K562 (cell line): ENCODE measurements at regions not wholly inside any gene's neighbourhood (a gene's known extent, or its start where the extent isn't known, plus 50 kb on each side); places are given as distances from the start of the nearest gene placed in this dataset.

Source experiments
- ATAC-seq: fragments of 200-7000 bp; cut with Tn5 transposase; 3 replicates; pipeline ENCODE4 v1.9.1; 2020; ENCODE audit warnings: moderate library complexity
- BruUV-seq: library from RNA; stranded (reverse); fragments of 400-500 nt; replicated peaks from 2 replicates; lab custom pipeline; 2021; lab: Mats Ljungman, UMichigan
- CTCF ChIA-PET: fragments of 300-600 bp; formaldehyde crosslinking; extraction: SDS; loops from one replicate; lab custom pipeline; 2021; ENCODE audit warnings: low intra/inter-chr PET ratio; lab: Yijun Ruan, JAX
- POLR2A ChIA-PET: fragments of 300-600, 350-650 bp; sonication (Branson Sonifier 250); formaldehyde crosslinking; extraction: SDS; loops from one replicate; lab custom pipeline; 2021; ENCODE audit warnings: antibody characterized with exemption, inconsistent platforms; lab: Yijun Ruan, JAX
- DNase-seq, 4 experiments: peaks; one replicate each; pipeline versions ENCODE4 v3.0.0 to v3.0.0-alpha.2; 2011 to 2018; ENCODE audit warnings: low spot score in 3 of 4, mixed read lengths in 3 of 4; ENCODE audit errors: extremely low read depth in 1 of 4
- FAIRE-seq: peaks from 2 replicates; lab custom pipeline; 2011; peaks lifted over from hg19 to GRCh38; lab: Jason Lieb, UNC
- H2AFZ ChIP-seq: 2 replicates; pipeline ENCODE4 v1.6.0; 2011; ENCODE audit warnings: low read depth, low read length, control low read depth, inconsistent platforms
- H3K27ac ChIP-seq: fragments of 200-600 bp; 3 replicates; pipeline ENCODE4 v1.8.0; 2011; ENCODE audit warnings: low read depth, mild to moderate bottlenecking, control low read depth, inconsistent platforms, low read length, moderate library complexity, mixed read lengths; ENCODE audit errors: extremely low read depth
- H3K27me3 ChIP-seq, 2 experiments: fragments of 300-600 bp in 1 of 2; 2 replicates in 1 of 2; 3 replicates in 1 of 2; pipeline versions ENCODE4 v1.6.0 to v1.8.0; 2011; ENCODE audit warnings: inconsistent platforms in 2 of 2, low read length in 2 of 2, mild to moderate bottlenecking in 1 of 2, mixed read lengths in 1 of 2, moderate library complexity in 1 of 2; ENCODE audit not compliant: control insufficient read depth in 2 of 2, insufficient read depth in 2 of 2
- H3K36me3 ChIP-seq: fragments of 300-600 bp; 3 replicates; pipeline ENCODE4 v1.8.0; 2011; ENCODE audit warnings: mild to moderate bottlenecking, low read length, inconsistent platforms; ENCODE audit not compliant: control insufficient read depth, insufficient read depth
- H3K4me1 ChIP-seq, 2 experiments: fragments of 200-600 bp in 1 of 2; replicated peaks in 1 of 2; 2 replicates in 1 of 2; 3 replicates in 1 of 2; pipeline versions ENCODE4 v1.5.1 to v1.8.0; 2011; ENCODE audit warnings: inconsistent platforms in 2 of 2, low read length in 2 of 2, mild to moderate bottlenecking in 1 of 2, mixed read lengths in 1 of 2, moderate library complexity in 1 of 2; ENCODE audit not compliant: control insufficient read depth in 2 of 2, insufficient read depth in 2 of 2
- H3K4me2 ChIP-seq: 2 replicates; pipeline ENCODE4 v1.6.1; 2011; ENCODE audit warnings: low read length, control low read depth, inconsistent platforms, mixed read lengths; ENCODE audit not compliant: insufficient read depth
- H3K4me3 ChIP-seq: fragments of 200-600 bp; sonication (generic), shearing (Covaris generic); 2 replicates; pipeline ENCODE4 v1.5.1; 2016; ENCODE audit warnings: control low read depth, inconsistent platforms
- H3K79me2 ChIP-seq: fragments of 200-600 bp; 3 replicates; pipeline ENCODE4 v1.8.0; 2011; ENCODE audit warnings: low read length, inconsistent platforms; ENCODE audit not compliant: control insufficient read depth, insufficient read depth
- H3K9ac ChIP-seq, 2 experiments: 2 replicates each; pipeline versions ENCODE4 v1.6.0 to v1.6.1; 2011; ENCODE audit warnings: low read depth in 2 of 2, low read length in 2 of 2, control low read depth in 1 of 2, inconsistent platforms in 1 of 2, mild to moderate bottlenecking in 1 of 2, mixed read lengths in 1 of 2; ENCODE audit not compliant: insufficient read depth in 1 of 2
- H3K9me1 ChIP-seq: one replicate; pipeline ENCODE4 v1.6.0; 2011; ENCODE audit warnings: inconsistent platforms, mild to moderate bottlenecking, low read length, moderate library complexity; ENCODE audit not compliant: control insufficient read depth, insufficient read depth
- H3K9me3 ChIP-seq: replicated peaks from 2 replicates; pipeline ENCODE4 v1.5.1; 2011; ENCODE audit warnings: low read depth, low read length, inconsistent platforms; ENCODE audit not compliant: control insufficient read depth, insufficient read depth
- H4K20me1 ChIP-seq: replicated peaks from 2 replicates; pipeline ENCODE4 v1.6.1; 2011; ENCODE audit warnings: low read length, inconsistent platforms, mixed read lengths; ENCODE audit not compliant: control insufficient read depth, insufficient read depth
- CLOCK ChIP-seq: fragments of 250-450 bp; sonication (Bioruptor Pico); IDR thresholded peaks from 2 replicates; pipeline ENCODE4 v1.4.0; 2020; ENCODE audit warnings: mild to moderate bottlenecking, moderate library complexity, borderline replicate concordance
- GMEB1 ChIP-seq: fragments of 250-450 bp; sonication (Bioruptor Pico); IDR thresholded peaks from 2 replicates; pipeline ENCODE4 v1.4.0; 2020; ENCODE audit warnings: mild to moderate bottlenecking
- ILK ChIP-seq: fragments of 450-650 bp; IDR thresholded peaks from 2 replicates; pipeline ENCODE4 v1.6.1; 2016; ENCODE audit warnings: missing genetic modification characterization, low read depth, mild to moderate bottlenecking, missing compliant biosample characterization, moderate library complexity, borderline replicate concordance
- IRF1 ChIP-seq: sonication (generic); formaldehyde crosslinking; IDR thresholded peaks from 2 replicates; pipeline ENCODE4 v1.8.0; 2022; ENCODE audit warnings: missing genetic modification reagents, mild to moderate bottlenecking, borderline replicate concordance
- TFAM ChIP-seq: fragments of 250-450 bp; sonication (Bioruptor Pico); conservative IDR thresholded peaks from 2 replicates; pipeline ENCODE4 v1.5.0; 2021; ENCODE audit warnings: mild to moderate bottlenecking, moderate library complexity
- TSC22D4 ChIP-seq: fragments of 450-650 bp; IDR thresholded peaks from 2 replicates; pipeline ENCODE4 v1.6.1; 2016; ENCODE audit warnings: missing genetic modification characterization, missing biosample characterization, control low read depth
- ZBTB17 ChIP-seq: fragments of 450-650 bp; formaldehyde crosslinking; IDR thresholded peaks from 2 replicates; pipeline ENCODE4 v1.4.0; 2020; ENCODE audit warnings: mild to moderate bottlenecking
- ZFP91 ChIP-seq: sonication (generic); formaldehyde crosslinking; IDR thresholded peaks from 2 replicates; pipeline ENCODE4 v1.8.0; 2022; ENCODE audit warnings: mild to moderate bottlenecking, missing genetic modification reagents
- ZHX1 ChIP-seq: fragments of 150-350 bp; conservative IDR thresholded peaks from 2 replicates; pipeline ENCODE4 v1.6.1; 2014; ENCODE audit warnings: low read length
- ZNF263 ChIP-seq: sonication (generic); formaldehyde crosslinking; IDR thresholded peaks from 2 replicates; pipeline ENCODE4 v1.8.0; 2022; ENCODE audit warnings: mild to moderate bottlenecking, missing genetic modification reagents, borderline replicate concordance
- ZNF707 ChIP-seq: fragments of 250-450 bp; sonication (Bioruptor Pico); conservative IDR thresholded peaks from 2 replicates; pipeline ENCODE4 v1.8.0; 2022; ENCODE audit warnings: inconsistent platforms, mild to moderate bottlenecking, moderate library complexity
- WGBS: fragments of 100-300 bp; shearing (Covaris generic); methylation state at CpG from one replicate; pipeline ENCODE4 v1.1.6; 2016; ENCODE audit warnings: low coverage, mixed read lengths; ENCODE audit not compliant: insufficient coverage; ENCODE audit errors: missing lambda C conversion rate; 5-methylcytosine and 5-hydroxymethylcytosine counted together
- in situ Hi-C: fragments of 300-500 bp; cut with MboI; formaldehyde crosslinking; loops from 4 replicates; pipeline ENCODE4 v1.15.0; 2018; ENCODE audit warnings: inconsistent platforms, mixed read lengths
- intact Hi-C: fragments of 100-400 bp; cut with micrococcal nuclease; formaldehyde crosslinking; loops from 2 replicates; pipeline ENCODE4 v1.14.2; 2022

- TF ChIP-seq CLOCK (CRISPR knock-in tag) = no peak
- no peak for TF ChIP-seq ILK
- no peak for TF ChIP-seq ZNF263 (CRISPR knock-in tag)
- no peak for TF ChIP-seq GMEB1 (CRISPR knock-in tag)
- no peak for TF ChIP-seq TSC22D4 (tag)
These were observed 241.6 kb downstream of the HRH4 start (continued) for GRCh38 chr18:24702001-24702515.

GRCh38 chr18:24703316-24703715 lies 242.9 kb downstream of the HRH4 start:
- CTCF ChIA-PET = no interaction called here
- Histone ChIP-seq H3K4me2 (no peak overlapping the region), H3K36me3 (no peaks in the 10 kb centered on the region), H4K20me1 (no peaks in the 10 kb centered on the region), H3K9me1 (no peaks in the 10 kb centered on the region), H3K9me3 (no peaks in the 10 kb centered on the region), H3K27me3 (no peaks in the 10 kb centered on the region), H3K4me1 (no peaks in the 10 kb centered on the region), H3K4me3 (no peak overlapping the region), H3K9ac (no peak overlapping the region), H3K27ac (no peak overlapping the region), H3K79me2 (no peaks in the 10 kb centered on the region), H2AFZ (no peak overlapping the region)
- FAIRE-seq (no peak), DNase-seq (no peak), ATAC-seq (no peak)
- intact Hi-C loops (no loop called here), in situ Hi-C loops (no loop called here)
- POLR2A ChIA-PET = no interaction called here
- WGBS = 8% methylated on average over 1 of the region's 1 CpG
- BruUV-seq = no TSS peak
- TF ChIP-seq ZHX1 (no peak), ZBTB17 (CRISPR knock-in tag) (no peak), ZFP91 (CRISPR knock-in tag) (no peak), IRF1 (no peak), ZNF707 (CRISPR knock-in tag) (no peak), TFAM (CRISPR knock-in tag) (no peak)
